ENCODE measurements at regions not wholly inside any gene's neighbourhood (a gene's known extent, or its start where the extent isn't known, plus 50 kb on each side); places are given as distances from the start of the nearest gene placed in this dataset.

- H3K4me1 ChIP-seq, result peaks cover 0 to 8% (median 2%) of the 10 kb centered on the region in 4 donors
- WGBS, result 85% methylated on average over 2 of the region's 2 CpGs
- no peak overlapping the region for H3K4me3 ChIP-seq
- no peak for DNase-seq (ENCODE audit: extremely low spot score)
- TF ChIP-seq POLR2A (IDR thresholded peaks at IDR 0.05; ENCODE audit: low read depth), result no peak
- no peak for TF ChIP-seq EP300 (IDR thresholded peaks at IDR 0.05)
- TF ChIP-seq CTCF (IDR thresholded peaks at IDR 0.05), result no peak
- no peak for TF ChIP-seq POLR2AphosphoS5 (IDR thresholded peaks at IDR 0.05)
- no peak overlapping the region for H3K27ac ChIP-seq (replicated peaks in 1 of 4)
- no peaks in the 10 kb centered on the region for H3K36me3 ChIP-seq
- intact Hi-C loops (cut with DNase I), result no loop called here
- no peaks in the 10 kb centered on the region for H3K9me3 ChIP-seq
- no peaks in the 10 kb centered on the region for H3K27me3 ChIP-seq
Observed at GRCh38 chr13:76798037-76798436, 88.2 kb downstream of the KCTD12 start.

GRCh38 chr13:76797361-76797760 is 88.8 kb downstream of the KCTD12 start:
- no peaks in the 10 kb centered on the region for H3K9me3 ChIP-seq
- H3K27me3 ChIP-seq, result no peaks in the 10 kb centered on the region
- peaks cover 0 to 11% (median 7%) of the 10 kb centered on the region in 4 donors for H3K4me1 ChIP-seq
- H3K4me3 ChIP-seq, result no peak overlapping the region
- intact Hi-C loops (cut with DNase I), result no loop called here
- TF ChIP-seq EP300 (IDR thresholded peaks at IDR 0.05) (no peak), POLR2A (IDR thresholded peaks at IDR 0.05; ENCODE audit: low read depth) (no peak), CTCF (IDR thresholded peaks at IDR 0.05) (no peak), POLR2AphosphoS5 (IDR thresholded peaks at IDR 0.05) (no peak)
- H3K27ac ChIP-seq (replicated peaks in 1 of 4), result no peak overlapping the region
- DNase-seq (ENCODE audit: extremely low spot score), result no peak
- WGBS, result 59% methylated on average over 5 of the region's 5 CpGs
- H3K36me3 ChIP-seq, result no peaks in the 10 kb centered on the region

- no peak overlapping the region for H3K27ac ChIP-seq (replicated peaks in 1 of 4)
- no peak for DNase-seq (ENCODE audit: extremely low spot score)
- no peaks in the 10 kb centered on the region for H3K27me3 ChIP-seq
- TF ChIP-seq POLR2AphosphoS5 (IDR thresholded peaks at IDR 0.05), result no peak
- H3K4me1 ChIP-seq, result peaks cover 0 to 11% (median 9%) of the 10 kb centered on the region in 4 donors
- H3K4me3 ChIP-seq, result no peak overlapping the region
- no peaks in the 10 kb centered on the region for H3K36me3 ChIP-seq
- WGBS, result 86% methylated on average over 3 of the region's 3 CpGs
- intact Hi-C loops (cut with DNase I), result no loop called here
- H3K9me3 ChIP-seq, result no peaks in the 10 kb centered on the region
Observed at GRCh38 chr13:76796851-76797250, 89.4 kb downstream of the KCTD12 start.

GRCh38 chr13:76795701-76796695 is 90.2 kb downstream of the KCTD12 start:
- no peak overlapping the region for H3K4me3 ChIP-seq
- no peaks in the 10 kb centered on the region for H3K27me3 ChIP-seq
- H3K4me1 ChIP-seq, result peaks cover 5 to 18% (median 15%) of the 10 kb centered on the region in 4 donors
- 68% methylated on average over 5 of the region's 5 CpGs for WGBS
- H3K27ac ChIP-seq (replicated peaks in 1 of 4), result no peak overlapping the region
- H3K9me3 ChIP-seq, result no peaks in the 10 kb centered on the region
- H3K36me3 ChIP-seq, result no peaks in the 10 kb centered on the region
- DNase-seq (ENCODE audit: extremely low spot score), result no peak
- intact Hi-C loops (cut with DNase I), result no loop called here
- TF ChIP-seq EP300 (IDR thresholded peaks at IDR 0.05), result no peak
- TF ChIP-seq CTCF (IDR thresholded peaks at IDR 0.05), result no peak

GRCh38 chr13:76792731-76793347 is 93.4 kb downstream of the KCTD12 start:
- Histone ChIP-seq H3K27me3 (no peaks in the 10 kb centered on the region), H3K9me3 (no peaks in the 10 kb centered on the region), H3K36me3 (no peaks in the 10 kb centered on the region), H3K4me1 (peaks cover 10 to 26% (median 18%) of the 10 kb centered on the region in 4 donors), H3K4me3 (no peak overlapping the region), H3K27ac (replicated peaks in 1 of 4) (peak overlapping the region; percentile 7 to 47 (median 18))
- WGBS, result 32% methylated on average over 4 of the region's 4 CpGs
- intact Hi-C loops (cut with DNase I), result no loop called here
- TF ChIP-seq POLR2AphosphoS5 (IDR thresholded peaks at IDR 0.05), result peak in 1 of 2 donors; percentile 45
- TF ChIP-seq POLR2A (IDR thresholded peaks at IDR 0.05; ENCODE audit: low read depth), result no peak
- DNase-seq (ENCODE audit: extremely low spot score), result no peak
